Esophagus squamous epithelium (tissue), 4 donors: ENCODE measurements at regions not wholly inside any gene's neighbourhood (a gene's known extent, or its start where the extent isn't known, plus 50 kb on each side); places are given as distances from the start of the nearest gene placed in this dataset.

Experiments used
- CTCF ChIP-seq, 6 experiments: fragments of 450-650 bp in 4 of 6; fragments of 200-600 bp in 2 of 6; sonication (generic) in 2 of 6; IDR thresholded peaks; one replicate each; pipeline ENCODE4 v1.5.1; 2016 to 2019; ENCODE audit warnings: antibody characterized with exemption in 6 of 6, mild to moderate bottlenecking in 4 of 6, moderate library complexity in 4 of 6
- POLR2A ChIP-seq, 4 donors: fragments of 450-650 bp; IDR thresholded peaks; one replicate each; pipeline ENCODE4 v1.6.1; 2017; ENCODE audit warnings: antibody characterized with exemption in 4 of 4, mild to moderate bottlenecking in 4 of 4, moderate library complexity in 3 of 4

DNA sequence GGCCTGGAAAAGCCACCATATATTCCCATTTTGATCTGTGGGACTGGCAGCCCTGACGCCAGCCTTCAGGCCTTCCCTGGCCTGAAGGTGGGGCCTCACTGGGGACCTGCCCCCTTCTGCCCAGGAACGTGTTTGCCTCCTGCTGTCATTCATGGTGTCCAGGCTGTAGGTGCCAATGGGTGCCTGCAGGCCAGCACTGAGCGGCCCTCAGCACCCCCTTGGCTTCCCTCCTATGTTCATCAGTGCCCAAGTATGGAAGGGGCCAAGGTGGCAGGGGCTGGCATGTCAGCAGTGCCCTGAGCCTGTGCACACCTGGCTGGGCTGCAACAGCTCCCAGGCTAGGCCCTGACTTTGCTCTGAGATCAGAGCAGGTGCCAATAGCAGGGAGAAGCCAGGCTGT lies 800.3 kb upstream of the RAB6C start:
- no peak for TF ChIP-seq CTCF (IDR thresholded peaks at IDR 0.05)
- no peak for TF ChIP-seq POLR2A (IDR thresholded peaks at IDR 0.05)
